ENCODE measurements at regions not wholly inside any gene's neighbourhood (a gene's known extent, or its start where the extent isn't known, plus 50 kb on each side); places are given as distances from the start of the nearest gene placed in this dataset.
"Not testable (repeated sequence)": the region's sequence is repeated elsewhere in the genome, so short reads cannot be mapped to it uniquely, and the experiment has no call there.

- TF ChIP-seq, protein P1, sequence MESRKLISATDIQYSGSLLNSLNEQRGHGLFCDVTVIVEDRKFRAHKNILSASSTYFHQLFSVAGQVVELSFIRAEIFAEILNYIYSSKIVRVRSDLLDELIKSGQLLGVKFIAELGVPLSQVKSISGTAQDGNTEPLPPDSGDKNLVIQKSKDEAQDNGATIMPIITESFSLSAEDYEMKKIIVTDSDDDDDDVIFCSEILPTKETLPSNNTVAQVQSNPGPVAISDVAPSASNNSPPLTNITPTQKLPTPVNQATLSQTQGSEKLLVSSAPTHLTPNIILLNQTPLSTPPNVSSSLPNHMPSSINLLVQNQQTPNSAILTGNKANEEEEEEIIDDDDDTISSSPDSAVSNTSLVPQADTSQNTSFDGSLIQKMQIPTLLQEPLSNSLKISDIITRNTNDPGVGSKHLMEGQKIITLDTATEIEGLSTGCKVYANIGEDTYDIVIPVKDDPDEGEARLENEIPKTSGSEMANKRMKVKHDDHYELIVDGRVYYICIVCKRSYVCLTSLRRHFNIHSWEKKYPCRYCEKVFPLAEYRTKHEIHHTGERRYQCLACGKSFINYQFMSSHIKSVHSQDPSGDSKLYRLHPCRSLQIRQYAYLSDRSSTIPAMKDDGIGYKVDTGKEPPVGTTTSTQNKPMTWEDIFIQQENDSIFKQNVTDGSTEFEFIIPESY (IDR thresholded peaks at IDR 0.05) = no peak
- no peak overlapping the region for H3K27ac ChIP-seq (ENCODE audit: low read depth in 1 of 2, low read length in 2 of 2)
- H3K9ac ChIP-seq (ENCODE audit: low read depth in 1 of 2, low read length in 2 of 2) = no peak overlapping the region
- H3K9me3 ChIP-seq (ENCODE audit: control insufficient read depth in 4 of 4, low read length in 3 of 4) = no peaks in the 10 kb centered on the region
- no peaks in the 10 kb centered on the region for H3K4me1 ChIP-seq (ENCODE audit: control insufficient read depth in 4 of 4, insufficient read depth in 4 of 4, low read length in 3 of 4)
- no peak for DNase-seq (ENCODE audit: low spot score)
- no peaks in the 10 kb centered on the region for H3K27me3 ChIP-seq (ENCODE audit: control insufficient read depth in 4 of 4, insufficient read depth in 4 of 4, low read length in 3 of 4)
- H3K4me3 ChIP-seq (ENCODE audit: low read depth in 1 of 3, low read length in 3 of 3) = no peak overlapping the region
- H3K36me3 ChIP-seq (ENCODE audit: control insufficient read depth in 4 of 4, insufficient read depth in 3 of 4, low read depth in 1 of 4, low read length in 3 of 4) = no peaks in the 10 kb centered on the region
These were observed 415.0 kb downstream of the NYAP2 start for GRCh38 chr2:225814554-225814953.

- H3K4me1 ChIP-seq (ENCODE audit: control insufficient read depth in 4 of 4, insufficient read depth in 4 of 4, low read length in 3 of 4) = no peaks in the 10 kb centered on the region
- H3K36me3 ChIP-seq (ENCODE audit: control insufficient read depth in 4 of 4, insufficient read depth in 3 of 4, low read depth in 1 of 4, low read length in 3 of 4) = no peaks in the 10 kb centered on the region
- H3K9me3 ChIP-seq (ENCODE audit: control insufficient read depth in 4 of 4, low read length in 3 of 4) = no peaks in the 10 kb centered on the region
- no peak for TF ChIP-seq FOXA2 (IDR thresholded peaks at IDR 0.05)
- no peak for TF ChIP-seq EGR1 (IDR thresholded peaks at IDR 0.05; ENCODE audit: low read depth in 2 of 2)
- no peak for TF ChIP-seq HNF4A (conservative IDR thresholded peaks at IDR 0.05)
- no peak for TF ChIP-seq RXRA (IDR thresholded peaks at IDR 0.05)
- no peak for TF ChIP-seq FOXA1 (IDR thresholded peaks at IDR 0.05)
- TF ChIP-seq NR2F2 (IDR thresholded peaks at IDR 0.05) = no peak
- no peak for TF ChIP-seq TAF1 (conservative IDR thresholded peaks at IDR 0.05)
- no peak for TF ChIP-seq RAD21 (IDR thresholded peaks at IDR 0.05)
- no peak for TF ChIP-seq HNF4G (IDR thresholded peaks at IDR 0.05)
- no peak for TF ChIP-seq SP1 (IDR thresholded peaks at IDR 0.05)
- no peak for TF ChIP-seq YY1 (IDR thresholded peaks at IDR 0.05)
- TF ChIP-seq JUND (IDR thresholded peaks at IDR 0.05) = no peak
- TF ChIP-seq, protein P2, sequence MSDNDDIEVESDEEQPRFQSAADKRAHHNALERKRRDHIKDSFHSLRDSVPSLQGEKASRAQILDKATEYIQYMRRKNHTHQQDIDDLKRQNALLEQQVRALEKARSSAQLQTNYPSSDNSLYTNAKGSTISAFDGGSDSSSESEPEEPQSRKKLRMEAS (IDR thresholded peaks at IDR 0.05) = no peak
- TF ChIP-seq, protein P1 (IDR thresholded peaks at IDR 0.05) = no peak
- TF ChIP-seq, protein P3, sequence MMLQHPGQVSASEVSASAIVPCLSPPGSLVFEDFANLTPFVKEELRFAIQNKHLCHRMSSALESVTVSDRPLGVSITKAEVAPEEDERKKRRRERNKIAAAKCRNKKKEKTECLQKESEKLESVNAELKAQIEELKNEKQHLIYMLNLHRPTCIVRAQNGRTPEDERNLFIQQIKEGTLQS (IDR thresholded peaks at IDR 0.05) = no peak
- TF ChIP-seq, protein P4, sequence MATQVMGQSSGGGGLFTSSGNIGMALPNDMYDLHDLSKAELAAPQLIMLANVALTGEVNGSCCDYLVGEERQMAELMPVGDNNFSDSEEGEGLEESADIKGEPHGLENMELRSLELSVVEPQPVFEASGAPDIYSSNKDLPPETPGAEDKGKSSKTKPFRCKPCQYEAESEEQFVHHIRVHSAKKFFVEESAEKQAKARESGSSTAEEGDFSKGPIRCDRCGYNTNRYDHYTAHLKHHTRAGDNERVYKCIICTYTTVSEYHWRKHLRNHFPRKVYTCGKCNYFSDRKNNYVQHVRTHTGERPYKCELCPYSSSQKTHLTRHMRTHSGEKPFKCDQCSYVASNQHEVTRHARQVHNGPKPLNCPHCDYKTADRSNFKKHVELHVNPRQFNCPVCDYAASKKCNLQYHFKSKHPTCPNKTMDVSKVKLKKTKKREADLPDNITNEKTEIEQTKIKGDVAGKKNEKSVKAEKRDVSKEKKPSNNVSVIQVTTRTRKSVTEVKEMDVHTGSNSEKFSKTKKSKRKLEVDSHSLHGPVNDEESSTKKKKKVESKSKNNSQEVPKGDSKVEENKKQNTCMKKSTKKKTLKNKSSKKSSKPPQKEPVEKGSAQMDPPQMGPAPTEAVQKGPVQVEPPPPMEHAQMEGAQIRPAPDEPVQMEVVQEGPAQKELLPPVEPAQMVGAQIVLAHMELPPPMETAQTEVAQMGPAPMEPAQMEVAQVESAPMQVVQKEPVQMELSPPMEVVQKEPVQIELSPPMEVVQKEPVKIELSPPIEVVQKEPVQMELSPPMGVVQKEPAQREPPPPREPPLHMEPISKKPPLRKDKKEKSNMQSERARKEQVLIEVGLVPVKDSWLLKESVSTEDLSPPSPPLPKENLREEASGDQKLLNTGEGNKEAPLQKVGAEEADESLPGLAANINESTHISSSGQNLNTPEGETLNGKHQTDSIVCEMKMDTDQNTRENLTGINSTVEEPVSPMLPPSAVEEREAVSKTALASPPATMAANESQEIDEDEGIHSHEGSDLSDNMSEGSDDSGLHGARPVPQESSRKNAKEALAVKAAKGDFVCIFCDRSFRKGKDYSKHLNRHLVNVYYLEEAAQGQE (IDR thresholded peaks at IDR 0.05) = no peak
- H3K27ac ChIP-seq (ENCODE audit: low read depth in 1 of 2, low read length in 2 of 2) = no peak overlapping the region
- H3K27me3 ChIP-seq (ENCODE audit: control insufficient read depth in 4 of 4, insufficient read depth in 4 of 4, low read length in 3 of 4) = peaks cover 0 to 6% (median 0%) of the 10 kb centered on the region in 4 donors
- no peak overlapping the region for H3K4me3 ChIP-seq (ENCODE audit: low read depth in 1 of 3, low read length in 3 of 3)
- DNase-seq (ENCODE audit: low spot score) = no peak
- WGBS = 44% methylated on average over 1 of the region's 1 CpG
- no peak overlapping the region for H3K9ac ChIP-seq (ENCODE audit: low read depth in 1 of 2, low read length in 2 of 2)
These were observed 406.6 kb downstream of the NYAP2 start for GRCh38 chr2:225806105-225806504.

- DNase-seq (ENCODE audit: low spot score); H3K9ac ChIP-seq (ENCODE audit: low read depth in 1 of 2, low read length in 2 of 2); H3K9me3 ChIP-seq (ENCODE audit: control insufficient read depth in 4 of 4, low read length in 3 of 4); H3K27me3 ChIP-seq (ENCODE audit: control insufficient read depth in 4 of 4, insufficient read depth in 4 of 4, low read length in 3 of 4); H3K4me1 ChIP-seq (ENCODE audit: control insufficient read depth in 4 of 4, insufficient read depth in 4 of 4, low read length in 3 of 4); H3K27ac ChIP-seq (ENCODE audit: low read depth in 1 of 2, low read length in 2 of 2); H3K36me3 ChIP-seq (ENCODE audit: control insufficient read depth in 4 of 4, insufficient read depth in 3 of 4, low read depth in 1 of 4, low read length in 3 of 4); H3K4me3 ChIP-seq (ENCODE audit: low read depth in 1 of 3, low read length in 3 of 3): not testable (repeated sequence)
- 61% methylated on average over 1 of the region's 1 CpG for WGBS
These were observed 402.6 kb downstream of the NYAP2 start for GRCh38 chr2:225802076-225802475.

Measured in liver (tissue), 7 donors.